ENCODE measurements at regions not wholly inside any gene's neighbourhood (a gene's known extent, or its start where the extent isn't known, plus 50 kb on each side); places are given as distances from the start of the nearest gene placed in this dataset.

GRCh38 chr3:18483226-18483625 lies 58.1 kb upstream of the SATB1 start:
- no peak for TF ChIP-seq CTCF (conservative IDR thresholded peaks at IDR 0.05)
- no peak overlapping the region for H3K4me3 Mint-ChIP-seq
- H3K36me3 Mint-ChIP-seq (ENCODE audit: low read depth) = no peaks in the 10 kb centered on the region
- no peaks in the 10 kb centered on the region for H3K27me3 Mint-ChIP-seq (ENCODE audit: low read depth)
- H3K27ac Mint-ChIP-seq (ENCODE audit: unreplicated experiment) = no peak overlapping the region
- no peaks in the 10 kb centered on the region for H3K4me1 Mint-ChIP-seq
- no peaks in the 10 kb centered on the region for H3K9me3 Mint-ChIP-seq
- DNase-seq (ENCODE audit: low read depth, low spot score) = no peak

DNA sequence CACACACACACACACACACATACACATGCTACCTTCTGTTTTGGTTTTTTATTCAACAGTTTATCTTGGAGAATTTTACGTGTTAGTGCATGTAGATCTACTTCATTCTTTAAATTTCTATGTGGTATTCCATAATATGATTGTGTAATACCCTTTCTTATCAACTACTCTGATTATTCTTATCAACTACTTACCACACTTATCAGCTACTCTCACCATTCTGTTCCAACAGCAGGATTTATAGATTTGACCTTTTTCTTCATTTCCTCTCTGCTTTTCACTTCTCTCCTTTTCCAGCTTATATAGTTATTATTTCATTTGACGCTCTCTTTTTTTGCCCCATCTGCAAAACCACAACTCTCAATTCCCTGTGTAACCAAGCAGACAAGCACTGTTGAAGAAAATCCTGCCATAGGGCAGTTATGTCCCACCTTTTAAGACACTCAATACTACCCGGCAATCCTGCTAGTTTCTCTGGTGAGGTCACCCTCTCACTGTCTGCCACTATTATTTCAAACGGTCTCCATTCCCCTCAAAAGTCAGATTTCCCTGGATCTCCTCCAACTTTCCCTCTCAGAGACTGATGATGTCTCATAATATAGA lies 56.9 kb upstream of the SATB1 start:
- no peaks in the 10 kb centered on the region for H3K27me3 Mint-ChIP-seq (ENCODE audit: low read depth)
- DNase-seq (ENCODE audit: low read depth, low spot score) = no peak
- no peaks in the 10 kb centered on the region for H3K4me1 Mint-ChIP-seq
- no peak overlapping the region for H3K4me3 Mint-ChIP-seq
- no peaks in the 10 kb centered on the region for H3K9me3 Mint-ChIP-seq
- TF ChIP-seq CTCF (conservative IDR thresholded peaks at IDR 0.05) = no peak
- no peaks in the 10 kb centered on the region for H3K36me3 Mint-ChIP-seq (ENCODE audit: low read depth)
- no peak overlapping the region for H3K27ac Mint-ChIP-seq (ENCODE audit: unreplicated experiment)

GRCh38 chr3:18477620-18478019 lies 52.5 kb upstream of the SATB1 start:
- Mint-ChIP-seq H3K27me3 (ENCODE audit: low read depth) (no peaks in the 10 kb centered on the region), H3K4me3 (no peak overlapping the region), H3K36me3 (ENCODE audit: low read depth) (no peaks in the 10 kb centered on the region), H3K4me1 (no peaks in the 10 kb centered on the region), H3K9me3 (no peaks in the 10 kb centered on the region), H3K27ac (ENCODE audit: unreplicated experiment) (no peak overlapping the region)
- no peak for TF ChIP-seq CTCF (conservative IDR thresholded peaks at IDR 0.05)
- DNase-seq (ENCODE audit: low read depth, low spot score) = no peak

All from neural crest cell (in vitro differentiated cells).